Thoracic aorta (tissue), 2 donors: ENCODE measurements at regions not wholly inside any gene's neighbourhood (a gene's known extent, or its start where the extent isn't known, plus 50 kb on each side); places are given as distances from the start of the nearest gene placed in this dataset.

Experiments used
- ATAC-seq: fragments of 150-250 bp; one replicate; pipeline ENCODE4 v1.8.0; 2017; ENCODE audit warnings: low read depth; ENCODE audit not compliant: insufficient number of reproducible peaks, low FRiP score
- DNase-seq: peaks from one replicate; pipeline ENCODE4 v3.0.0-alpha.2; 2020; ENCODE audit warnings: low spot score
- H3K27ac ChIP-seq, 2 donors: fragments of 200-600 bp; sonication (generic); 1 replicate in 1 of 2; 2 replicates in 1 of 2; pipeline ENCODE4 v1.5.1; 2016; ENCODE audit warnings: mild to moderate bottlenecking in 2 of 2, moderate library complexity in 2 of 2
- H3K27me3 ChIP-seq: fragments of 200-600 bp; sonication (generic); replicated peaks from 2 replicates; pipeline ENCODE4 v1.6.0; 2016; ENCODE audit warnings: mild to moderate bottlenecking; ENCODE audit not compliant: insufficient read depth
- H3K36me3 ChIP-seq: fragments of 200-600 bp; sonication (generic); one replicate; pipeline ENCODE4 v1.5.1; 2016
- H3K4me1 ChIP-seq, 2 donors: fragments of 200-600 bp; sonication (generic); 1 replicate in 1 of 2; 2 replicates in 1 of 2; pipeline versions ENCODE4 v1.5.1 to v1.6.0; 2016; ENCODE audit warnings: low read depth in 2 of 2, mild to moderate bottlenecking in 1 of 2; ENCODE audit not compliant: control insufficient read depth in 1 of 2
- H3K4me3 ChIP-seq: fragments of 200-600 bp; sonication (generic); 2 replicates; pipeline ENCODE4 v1.5.1; 2016; ENCODE audit warnings: mild to moderate bottlenecking
- H3K9me3 ChIP-seq: fragments of 200-600 bp; sonication (generic); 2 replicates; pipeline ENCODE4 v1.5.1; 2016
- CTCF ChIP-seq: fragments of 200-600 bp; sonication (generic); IDR thresholded peaks from one replicate; pipeline ENCODE4 v1.5.1; 2019; ENCODE audit warnings: antibody characterized with exemption

GRCh38 chr5:6181871-6182270, 196.5 kb downstream of the MED10 start:
- Histone ChIP-seq H3K36me3 (no peaks in the 10 kb centered on the region), H3K27ac (no peak overlapping the region), H3K4me3 (no peak overlapping the region), H3K27me3 (no peaks in the 10 kb centered on the region), H3K9me3 (no peaks in the 10 kb centered on the region), H3K4me1 (no peaks in the 10 kb centered on the region)
- no peak for DNase-seq
- no peak for TF ChIP-seq CTCF
- ATAC-seq = no peak

- TF ChIP-seq CTCF = no peak
- Histone ChIP-seq H3K27ac (no peak overlapping the region), H3K9me3 (no peaks in the 10 kb centered on the region), H3K4me1 (no peaks in the 10 kb centered on the region), H3K4me3 (no peak overlapping the region), H3K36me3 (no peaks in the 10 kb centered on the region), H3K27me3 (no peaks in the 10 kb centered on the region)
- DNase-seq (no peak), ATAC-seq (no peak)
These were observed 197.1 kb downstream of the MED10 start for GRCh38 chr5:6181147-6181729.

GRCh38 chr5:6180231-6180872, 198.0 kb downstream of the MED10 start:
- H3K27me3 ChIP-seq = no peaks in the 10 kb centered on the region
- ATAC-seq = no peak
- no peak overlapping the region for H3K4me3 ChIP-seq
- no peaks in the 10 kb centered on the region for H3K9me3 ChIP-seq
- DNase-seq = no peak
- TF ChIP-seq CTCF = no peak
- H3K4me1 ChIP-seq = no peaks in the 10 kb centered on the region
- H3K36me3 ChIP-seq = no peaks in the 10 kb centered on the region
- H3K27ac ChIP-seq = no peak overlapping the region

- no peaks in the 10 kb centered on the region for H3K27me3 ChIP-seq
- DNase-seq = no peak
- TF ChIP-seq CTCF = no peak
- H3K4me3 ChIP-seq = no peak overlapping the region
- ATAC-seq = no peak
- no peaks in the 10 kb centered on the region for H3K4me1 ChIP-seq
- no peaks in the 10 kb centered on the region for H3K9me3 ChIP-seq
- H3K36me3 ChIP-seq = no peaks in the 10 kb centered on the region
- H3K27ac ChIP-seq = no peak overlapping the region
These were observed 199.4 kb downstream of the MED10 start for GRCh38 chr5:6178846-6179532.

GRCh38 chr5:6177926-6178325, 200.4 kb downstream of the MED10 start:
- H3K4me3 ChIP-seq = no peak overlapping the region
- no peaks in the 10 kb centered on the region for H3K9me3 ChIP-seq
- DNase-seq = no peak
- no peaks in the 10 kb centered on the region for H3K27me3 ChIP-seq
- no peaks in the 10 kb centered on the region for H3K36me3 ChIP-seq
- no peak for TF ChIP-seq CTCF
- H3K4me1 ChIP-seq = no peaks in the 10 kb centered on the region
- H3K27ac ChIP-seq = no peak overlapping the region
- no peak for ATAC-seq
